Pancreas (tissue), 10 donors: ENCODE measurements at regions not wholly inside any gene's neighbourhood (a gene's known extent, or its start where the extent isn't known, plus 50 kb on each side); places are given as distances from the start of the nearest gene placed in this dataset.

Source experiments
- ATAC-seq, 4 donors: fragments of 200-7000 bp; cut with Tn5 transposase; one replicate each; pipeline versions ENCODE4 v1.8.0 to v1.9.1; 2020; ENCODE audit warnings: mild to moderate bottlenecking in 4 of 4, moderate library complexity in 4 of 4
- DNase-seq, 6 donors: peaks; one replicate each; pipeline ENCODE4 v3.0.0-alpha.2; 2020
- FAIRE-seq: peaks from 2 replicates; lab custom pipeline; 2012; peaks lifted over from hg19 to GRCh38; lab: Jason Lieb, UNC
- H3K27ac ChIP-seq, 4 donors: fragments of 200-600 bp; sonication (generic); 1 replicate in 3 of 4; 2 replicates in 1 of 4; pipeline versions ENCODE4 v1.5.0 to v1.8.0; 2020
- H3K27me3 ChIP-seq, 4 donors: fragments of 200-600 bp; one replicate each; pipeline ENCODE4 v1.8.0; 2021
- H3K36me3 ChIP-seq, 3 donors: fragments of 200-600 bp; sonication (generic) in 1 of 3; one replicate each; pipeline versions ENCODE4 v1.5.0 to v1.8.0; 2020 to 2021
- H3K4me1 ChIP-seq, 3 donors: fragments of 200-600 bp; one replicate each; pipeline ENCODE4 v1.8.0; 2021
- H3K4me3 ChIP-seq, 4 donors: fragments of 200-600 bp; sonication (generic) in 2 of 4; one replicate each; pipeline versions ENCODE4 v1.5.0 to v1.8.0; 2020 to 2021
- H3K9me3 ChIP-seq, 4 donors: fragments of 200-600 bp; one replicate each; pipeline ENCODE4 v1.8.0; 2021
- WGBS, 2 donors: extraction: QIAGEN DNeasy Blood & Tissue Kit; methylation state at CpG; one replicate each; pipeline ENCODE4 v1.1.7; 2013; 5-methylcytosine and 5-hydroxymethylcytosine counted together
- intact Hi-C, 3 donors: fragments of 100-400 bp; cut with DNase I; formaldehyde crosslinking; loops; one replicate each; pipeline versions ENCODE4 v1.11.1 to v1.14.2; 2022
- TF ChIP-seq, protein P1 (sequence below), 4 donors: fragments of 200-600 bp; sonication (generic) in 3 of 4; IDR thresholded peaks; one replicate each; pipeline versions ENCODE4 v1.5.0 to v1.8.0; 2021; ENCODE audit warnings: antibody characterized with exemption in 4 of 4
- donor health status: healthy with polysubstance abuse.
- donor health status: DM: no; HTN: no; CAD: no; lungs with moderate emphysema.
- donor health status: DM: no; HTN: no; CAD: no.
- donor health status: control.
- donor health status: control.
- donor health status: Bipolar disorder and iron deficiency.
- donor health status: DM: yes; HTN: yes; CAD: no.
- donor health status: DM: no; HTN: no; CAD: no.
- donor health status: DM: no; HTN: no; CAD: no.
- donor health status: DM: yes; HTN: yes; CAD: no.

DNA sequence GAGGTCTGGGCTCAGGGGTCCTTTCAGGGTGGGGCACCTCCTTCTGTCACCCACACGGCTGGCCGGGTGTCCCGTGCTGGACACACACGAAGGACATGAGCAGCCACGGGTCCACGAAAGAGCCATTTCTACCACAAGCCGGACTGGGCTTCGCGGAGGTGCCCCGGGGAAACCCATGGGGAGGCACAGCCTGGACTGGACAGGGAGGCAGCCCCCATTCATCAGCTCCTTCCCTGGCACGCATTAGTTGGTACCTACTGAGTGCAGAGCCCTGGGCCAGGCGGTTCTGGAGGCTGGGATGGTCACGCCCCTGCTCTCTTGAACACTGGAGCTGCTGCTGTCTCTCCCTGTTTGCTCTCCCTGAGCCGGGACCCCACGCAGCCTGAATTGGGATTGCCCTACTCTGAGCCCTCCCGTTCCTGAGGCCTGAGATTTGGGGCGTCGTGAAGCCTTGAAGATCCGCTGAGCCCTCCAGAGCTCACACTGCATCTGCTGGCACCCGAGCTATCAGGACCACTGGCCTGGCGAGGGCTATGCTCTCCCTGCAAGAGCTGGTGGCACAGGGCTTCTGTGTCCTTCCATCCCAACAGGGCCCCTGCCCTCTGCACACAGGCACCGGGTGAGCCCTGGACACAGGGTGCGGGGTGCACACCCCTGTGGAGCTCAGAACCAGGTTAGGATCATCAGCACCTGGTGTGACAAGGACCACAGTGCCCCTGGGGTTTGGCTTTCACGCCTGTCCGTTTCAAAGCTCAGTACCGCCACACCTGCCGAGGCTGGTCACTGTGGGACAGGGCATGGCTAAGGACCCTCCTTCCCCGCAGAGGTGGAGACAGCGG lies 84.6 kb downstream of the MYEOV start:
- Histone ChIP-seq H3K4me1 (no peaks in the 10 kb centered on the region), H3K4me3 (no peak overlapping the region), H3K27me3 (no peaks in the 10 kb centered on the region), H3K36me3 (no peaks in the 10 kb centered on the region), H3K9me3 (no peaks in the 10 kb centered on the region), H3K27ac (no peak overlapping the region)
- FAIRE-seq (no peak), DNase-seq (peak in 2 of 6 donors; percentile 46 to 49), ATAC-seq (no peak)
- TF ChIP-seq, protein P1, sequence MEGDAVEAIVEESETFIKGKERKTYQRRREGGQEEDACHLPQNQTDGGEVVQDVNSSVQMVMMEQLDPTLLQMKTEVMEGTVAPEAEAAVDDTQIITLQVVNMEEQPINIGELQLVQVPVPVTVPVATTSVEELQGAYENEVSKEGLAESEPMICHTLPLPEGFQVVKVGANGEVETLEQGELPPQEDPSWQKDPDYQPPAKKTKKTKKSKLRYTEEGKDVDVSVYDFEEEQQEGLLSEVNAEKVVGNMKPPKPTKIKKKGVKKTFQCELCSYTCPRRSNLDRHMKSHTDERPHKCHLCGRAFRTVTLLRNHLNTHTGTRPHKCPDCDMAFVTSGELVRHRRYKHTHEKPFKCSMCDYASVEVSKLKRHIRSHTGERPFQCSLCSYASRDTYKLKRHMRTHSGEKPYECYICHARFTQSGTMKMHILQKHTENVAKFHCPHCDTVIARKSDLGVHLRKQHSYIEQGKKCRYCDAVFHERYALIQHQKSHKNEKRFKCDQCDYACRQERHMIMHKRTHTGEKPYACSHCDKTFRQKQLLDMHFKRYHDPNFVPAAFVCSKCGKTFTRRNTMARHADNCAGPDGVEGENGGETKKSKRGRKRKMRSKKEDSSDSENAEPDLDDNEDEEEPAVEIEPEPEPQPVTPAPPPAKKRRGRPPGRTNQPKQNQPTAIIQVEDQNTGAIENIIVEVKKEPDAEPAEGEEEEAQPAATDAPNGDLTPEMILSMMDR (IDR thresholded peaks at IDR 0.05) = no peak
- WGBS, 2 donors = 64 to 77% methylated on average over 29 of the region's 29 CpGs
- intact Hi-C loops = no loop called here

DNA sequence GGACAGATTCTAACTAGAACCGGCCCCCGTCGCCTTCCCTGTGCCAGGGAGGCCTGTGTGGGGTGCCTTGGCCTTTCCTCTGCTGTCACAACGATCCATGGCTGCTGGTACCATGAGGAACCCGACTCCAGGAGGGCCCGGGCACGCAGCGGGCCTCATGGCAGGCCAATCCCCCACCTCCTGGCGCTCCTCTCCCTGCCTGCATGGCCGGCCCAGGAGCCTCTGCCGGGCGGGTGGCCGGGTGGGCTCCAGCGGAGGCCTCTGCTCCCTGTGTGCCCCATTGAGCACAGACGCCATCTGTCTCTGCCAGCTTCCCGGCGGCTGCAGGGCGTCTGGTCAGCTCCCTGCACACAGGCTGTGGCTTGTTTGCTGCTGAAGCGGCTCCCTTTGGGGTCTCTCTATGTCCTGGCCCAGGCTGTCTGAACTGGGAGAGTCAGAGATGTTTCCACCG lies 86.5 kb downstream of the MYEOV start:
- DNase-seq (peak in 1 of 6 donors; percentile 48), FAIRE-seq (no peak), ATAC-seq (no peak)
- H3K27me3 ChIP-seq = no peaks in the 10 kb centered on the region
- H3K9me3 ChIP-seq = no peaks in the 10 kb centered on the region
- H3K27ac ChIP-seq = no peak overlapping the region
- H3K36me3 ChIP-seq = no peaks in the 10 kb centered on the region
- H3K4me1 ChIP-seq = no peaks in the 10 kb centered on the region
- WGBS, 2 donors = 82% methylated on average over 19 to 20 of the region's 20 CpGs
- intact Hi-C loops = no loop called here
- no peak overlapping the region for H3K4me3 ChIP-seq
- TF ChIP-seq, protein P1 (IDR thresholded peaks at IDR 0.05) = no peak

DNA sequence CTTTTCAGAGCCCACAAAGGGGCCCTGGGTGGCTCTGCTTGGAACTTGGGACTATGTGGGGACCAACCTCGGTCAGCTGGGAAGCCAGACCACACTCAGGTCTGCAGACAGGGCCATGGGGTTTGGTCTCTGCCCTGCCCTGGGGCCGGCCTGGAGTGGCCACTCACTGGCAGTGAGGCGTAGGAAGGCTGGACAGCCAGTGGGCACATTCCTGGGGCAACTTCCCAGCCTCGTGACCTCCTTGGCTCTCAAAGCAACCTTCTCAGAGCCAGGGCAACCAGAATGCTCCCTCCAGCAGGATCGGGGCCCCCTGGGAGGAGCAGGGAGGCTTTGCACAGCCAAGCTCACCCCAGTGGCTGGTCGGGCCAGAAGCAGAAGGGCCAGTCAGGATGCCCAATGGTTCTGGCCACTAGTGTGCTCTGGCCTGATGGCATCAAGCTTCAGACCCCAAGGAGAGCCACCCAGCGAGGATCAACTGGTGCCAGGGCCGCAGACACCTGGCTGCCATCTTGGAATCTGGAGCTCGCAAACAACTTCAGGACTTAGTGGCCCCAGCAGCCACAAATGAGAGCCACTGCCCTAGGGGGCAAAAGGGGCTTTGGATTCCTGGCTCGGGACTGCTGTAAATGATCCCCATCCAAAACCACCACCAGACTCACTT lies 87.1 kb downstream of the MYEOV start:
- no peak overlapping the region for H3K27ac ChIP-seq
- TF ChIP-seq, protein P1 (IDR thresholded peaks at IDR 0.05) = no peak
- DNase-seq = peak in 2 of 6 donors; percentile 43 to 49
- 90 to 95% methylated on average over 10 of the region's 10 CpGs for WGBS, 2 donors
- no peak overlapping the region for H3K4me3 ChIP-seq
- no peaks in the 10 kb centered on the region for H3K4me1 ChIP-seq
- no peaks in the 10 kb centered on the region for H3K36me3 ChIP-seq
- FAIRE-seq = no peak
- no peaks in the 10 kb centered on the region for H3K27me3 ChIP-seq
- no peak for ATAC-seq
- intact Hi-C loops = no loop called here
- no peaks in the 10 kb centered on the region for H3K9me3 ChIP-seq

- Histone ChIP-seq H3K36me3 (no peaks in the 10 kb centered on the region), H3K4me3 (no peak overlapping the region), H3K27ac (no peak overlapping the region), H3K27me3 (no peaks in the 10 kb centered on the region), H3K4me1 (no peaks in the 10 kb centered on the region), H3K9me3 (no peaks in the 10 kb centered on the region)
- FAIRE-seq (no peak), DNase-seq (peak in 2 of 6 donors; percentile 43 to 46), ATAC-seq (no peak)
- TF ChIP-seq, protein P1 (IDR thresholded peaks at IDR 0.05) = no peak
- intact Hi-C loops = no loop called here
- 82 to 89% methylated on average over 17 of the region's 17 CpGs for WGBS, 2 donors
Observed at GRCh38 chr11:69381681-69382130, 87.8 kb downstream of the MYEOV start.
